ENCODE measurements at regions not wholly inside any gene's neighbourhood (a gene's known extent, or its start where the extent isn't known, plus 50 kb on each side); places are given as distances from the start of the nearest gene placed in this dataset.

DNA sequence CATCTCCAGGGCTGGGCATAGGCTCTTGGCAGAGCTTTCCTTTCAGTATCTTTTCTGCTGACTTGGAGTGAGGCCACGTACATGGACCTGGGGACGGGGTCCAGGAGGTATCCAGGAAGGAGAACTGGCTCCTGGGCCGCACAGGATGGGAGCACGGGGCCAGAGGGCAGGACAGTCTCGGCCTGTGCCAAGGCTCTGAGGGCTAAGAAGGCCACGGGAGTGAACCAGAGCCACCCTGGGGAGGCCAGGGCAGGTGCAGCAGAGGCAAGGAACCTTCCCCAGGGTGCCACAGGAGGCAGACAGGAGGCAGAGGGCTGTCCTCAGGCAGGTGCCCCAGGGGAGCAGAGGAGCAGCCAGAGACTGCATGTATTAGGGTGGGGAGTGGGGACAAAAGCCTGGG, 50.3 kb downstream of the PLXNA1 start:
- no peak for DNase-seq (ENCODE audit: low spot score)

- no peak for DNase-seq (ENCODE audit: low spot score)
Measured at GRCh38 chr3:127033786-127034185, 50.9 kb downstream of the PLXNA1 start.

- no peak for DNase-seq (ENCODE audit: low spot score)
Measured at GRCh38 chr3:127034195-127034989, 51.5 kb downstream of the PLXNA1 start.

DNA sequence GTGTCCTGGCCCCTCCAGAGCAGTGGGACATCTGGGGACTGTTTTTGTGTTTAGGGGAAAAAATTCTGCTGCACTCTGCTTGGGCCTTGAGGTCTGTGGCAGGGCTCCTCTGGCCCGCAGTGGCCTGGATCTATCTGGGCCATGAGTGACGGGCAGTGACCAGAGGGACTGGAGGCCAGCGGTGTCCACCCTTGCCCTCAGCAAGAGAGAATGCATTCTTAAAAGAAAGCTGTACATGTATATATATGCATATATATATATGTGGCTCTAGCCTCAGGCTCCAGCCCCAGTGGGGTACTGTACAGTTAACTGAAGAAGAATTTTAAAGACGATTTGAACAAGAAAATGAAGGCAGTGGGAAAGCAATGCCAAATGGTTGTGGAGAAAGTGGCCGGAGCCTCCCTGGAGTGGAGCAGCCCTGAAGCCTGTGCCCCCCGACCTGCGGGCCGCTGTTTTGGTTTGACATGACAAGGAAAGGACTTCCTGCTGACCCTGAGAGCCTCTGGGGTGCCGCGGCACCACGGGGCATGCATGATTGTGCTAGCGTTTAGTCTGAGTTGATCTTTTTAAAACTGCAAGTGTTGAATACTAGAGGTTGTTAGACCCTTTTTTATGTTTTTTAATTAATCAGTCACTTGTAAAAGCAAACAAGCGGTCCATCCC, 52.2 kb downstream of the PLXNA1 start:
- DNase-seq (ENCODE audit: low spot score) = no peak

DNA sequence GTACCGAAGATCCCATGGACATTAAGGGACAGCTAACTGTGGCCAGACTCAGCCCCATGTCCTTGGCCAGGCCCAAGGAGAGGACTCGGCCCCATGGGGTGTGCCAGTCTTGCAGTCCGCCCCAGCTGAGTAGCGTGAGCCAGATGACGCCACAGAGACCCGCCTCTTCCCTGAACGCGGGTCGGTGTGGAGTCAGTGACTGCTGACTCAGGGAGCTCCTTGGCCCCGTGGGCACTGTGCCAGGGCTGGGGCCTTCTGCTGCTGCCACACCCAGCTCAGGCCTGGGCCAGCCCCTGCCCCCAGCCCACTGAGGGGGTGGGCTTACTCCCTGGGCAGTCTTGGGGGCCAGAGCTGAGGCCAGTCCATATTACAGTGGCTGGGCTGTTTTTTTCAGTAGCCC, 52.8 kb downstream of the PLXNA1 start:
- DNase-seq (ENCODE audit: low spot score) = peak; percentile 88

DNA sequence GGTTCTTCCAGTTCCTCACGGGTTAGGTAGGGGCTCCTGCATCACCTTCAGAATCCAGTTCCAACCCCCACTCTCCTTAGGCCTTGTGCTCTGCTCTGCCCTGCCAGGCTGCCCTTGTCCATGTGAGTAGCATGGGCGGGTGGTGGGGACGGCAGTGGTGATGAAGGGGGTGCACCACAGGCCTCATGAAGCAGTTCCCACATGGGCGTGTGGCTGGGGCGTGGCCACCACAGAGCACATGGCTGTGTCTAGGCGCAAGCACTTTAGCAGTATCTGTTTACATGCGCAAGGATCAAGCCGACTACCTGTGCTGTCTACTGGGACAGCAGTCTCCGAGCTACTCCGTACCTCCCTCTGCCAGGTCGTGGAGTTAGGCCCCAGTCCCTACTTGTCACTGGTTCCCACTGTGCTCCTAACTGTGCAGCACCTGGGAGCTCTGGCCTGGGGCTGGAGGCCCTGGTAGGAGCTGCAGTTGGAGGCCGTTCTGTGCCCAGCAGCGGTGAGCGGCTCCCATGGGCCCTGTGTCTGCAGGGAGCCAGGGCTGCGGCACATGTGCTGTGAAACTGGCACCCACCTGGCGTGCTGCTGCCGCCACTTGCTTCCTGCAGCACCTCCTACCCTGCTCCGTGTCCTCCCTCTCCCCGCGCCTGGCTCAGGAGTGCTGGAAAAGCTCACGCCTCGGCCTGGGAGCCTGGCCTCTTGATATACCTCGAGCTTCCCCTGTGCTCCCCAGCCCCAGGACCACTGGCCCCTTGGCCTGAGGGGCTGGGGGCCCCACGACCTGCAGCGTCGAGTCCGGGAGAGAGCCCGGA, 53.5 kb downstream of the PLXNA1 start:
- DNase-seq (ENCODE audit: low spot score) = no peak

DNA sequence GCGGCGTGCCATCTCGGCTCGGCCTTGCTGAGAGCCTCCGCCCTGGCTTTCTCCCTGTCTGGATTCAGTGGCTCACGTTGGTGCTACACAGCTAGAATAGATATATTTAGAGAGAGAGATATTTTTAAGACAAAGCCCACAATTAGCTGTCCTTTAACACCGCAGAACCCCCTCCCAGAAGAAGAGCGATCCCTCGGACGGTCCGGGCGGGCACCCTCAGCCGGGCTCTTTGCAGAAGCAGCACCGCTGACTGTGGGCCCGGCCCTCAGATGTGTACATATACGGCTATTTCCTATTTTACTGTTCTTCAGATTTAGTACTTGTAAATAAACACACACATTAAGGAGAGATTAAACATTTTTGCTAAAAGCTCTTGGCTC, 54.1 kb downstream of the PLXNA1 start:
- DNase-seq (ENCODE audit: low spot score) = no peak

DNA sequence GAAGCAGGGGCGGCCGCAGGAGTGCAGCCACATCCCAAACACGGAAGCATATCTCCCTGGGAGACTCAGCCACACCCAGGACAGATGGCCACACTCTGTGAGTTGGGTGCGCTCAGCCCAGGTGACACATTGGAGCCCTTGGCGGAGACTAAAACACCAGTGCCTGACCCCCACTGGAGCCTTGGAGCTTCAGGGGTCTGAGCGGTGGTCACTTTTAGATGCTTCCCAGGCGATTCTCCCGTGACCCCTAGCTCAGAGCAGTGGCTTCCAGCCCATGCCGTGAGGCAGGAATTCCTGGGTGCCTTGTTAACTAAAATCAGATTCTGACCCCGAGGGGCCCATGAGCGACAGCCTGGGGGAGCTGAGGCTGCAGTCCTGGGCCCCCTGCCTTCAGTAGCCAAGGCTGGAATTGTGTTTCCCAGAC, 54.5 kb downstream of the PLXNA1 start:
- no peak for DNase-seq (ENCODE audit: low spot score)

DNA sequence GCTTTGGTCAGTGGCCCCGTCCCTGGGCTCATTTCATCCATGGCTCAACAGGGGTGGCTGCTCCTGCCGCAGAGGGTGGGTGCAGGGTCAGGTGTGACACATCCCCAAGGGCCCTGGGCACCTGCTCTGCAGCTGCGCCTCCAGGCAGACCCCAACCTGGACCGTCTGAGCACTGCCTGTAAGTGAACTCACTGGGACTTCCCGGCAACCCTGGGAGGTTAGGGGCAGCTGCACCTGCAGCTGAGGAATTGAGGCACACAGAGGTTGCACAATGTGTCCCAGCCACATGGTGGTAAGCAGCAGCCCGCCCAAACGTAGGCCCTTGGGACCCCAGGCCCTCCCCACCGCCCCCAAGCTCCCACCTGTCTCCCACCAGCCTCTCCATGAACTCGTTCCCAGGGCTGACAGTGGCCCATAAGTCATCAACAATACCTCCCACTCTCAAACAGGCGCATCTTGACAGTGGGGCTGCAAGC, 55.1 kb downstream of the PLXNA1 start:
- no peak for DNase-seq (ENCODE audit: low spot score)

GRCh38 chr3:127038466-127038865, 55.6 kb downstream of the PLXNA1 start:
- DNase-seq (ENCODE audit: low spot score) = no peak

GRCh38 chr3:127038923-127039581, 56.1 kb downstream of the PLXNA1 start:
- DNase-seq (ENCODE audit: low spot score) = no peak

DNA sequence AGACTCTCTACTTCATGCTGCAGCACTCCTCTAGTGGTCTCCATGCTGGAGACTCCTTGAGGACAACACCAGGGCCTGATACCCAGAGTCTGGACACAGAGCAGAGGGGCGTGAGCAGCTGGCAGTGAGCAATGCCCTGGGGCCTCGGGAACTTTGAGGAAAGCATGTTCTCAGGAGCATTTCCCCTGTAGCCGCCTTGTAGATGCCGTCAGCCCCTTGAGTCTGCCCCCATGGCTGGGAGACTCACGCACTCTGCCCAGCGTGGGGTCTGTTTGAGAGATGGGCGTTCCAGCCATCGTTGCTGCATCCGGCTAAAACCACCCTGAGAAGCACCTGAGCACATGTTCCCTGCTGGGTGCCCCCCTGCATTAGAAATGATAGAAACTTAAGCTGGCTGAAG, 56.8 kb downstream of the PLXNA1 start:
- no peak for DNase-seq (ENCODE audit: low spot score)

GRCh38 chr3:127040216-127040615, 57.3 kb downstream of the PLXNA1 start:
- no peak for DNase-seq (ENCODE audit: low spot score)

DNA sequence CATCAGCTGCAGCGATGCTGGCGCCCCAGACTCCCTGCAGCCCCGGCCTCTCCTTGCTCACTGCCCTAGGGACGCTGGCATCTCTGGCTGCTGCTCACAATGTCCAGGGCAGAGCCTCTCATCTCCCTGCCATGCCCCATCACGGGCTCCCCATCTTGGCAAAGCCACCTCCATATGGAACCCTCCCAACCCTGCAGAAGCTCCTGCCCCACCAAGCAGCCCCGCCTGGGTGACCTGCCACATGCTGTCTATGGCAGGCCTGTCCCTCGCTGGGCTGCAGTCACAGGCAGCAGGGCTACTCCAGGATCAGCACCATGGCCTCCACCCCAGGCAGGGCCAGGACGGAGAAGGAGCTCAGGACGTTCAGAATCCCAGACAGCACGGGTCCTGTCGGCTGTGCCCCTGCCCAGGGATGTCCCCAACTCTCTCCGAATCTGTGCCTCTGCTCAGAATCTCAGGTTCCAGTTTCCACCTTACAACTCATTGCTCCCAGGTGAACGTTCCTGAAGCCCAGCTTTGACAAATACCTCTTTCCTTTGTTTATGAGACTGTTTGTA, 58.4 kb downstream of the PLXNA1 start:
- no peak for DNase-seq (ENCODE audit: low spot score)

- DNase-seq (ENCODE audit: low spot score) = no peak
Measured at GRCh38 chr3:127041933-127042332, 59.0 kb downstream of the PLXNA1 start.

- no peak for DNase-seq (ENCODE audit: low spot score)
Measured at GRCh38 chr3:127042634-127043033, 59.7 kb downstream of the PLXNA1 start.

GRCh38 chr3:127043041-127043641, 60.2 kb downstream of the PLXNA1 start:
- no peak for DNase-seq (ENCODE audit: low spot score)

- DNase-seq (ENCODE audit: low spot score) = no peak
Measured at GRCh38 chr3:127043731-127044510, 61.0 kb downstream of the PLXNA1 start.

DNA sequence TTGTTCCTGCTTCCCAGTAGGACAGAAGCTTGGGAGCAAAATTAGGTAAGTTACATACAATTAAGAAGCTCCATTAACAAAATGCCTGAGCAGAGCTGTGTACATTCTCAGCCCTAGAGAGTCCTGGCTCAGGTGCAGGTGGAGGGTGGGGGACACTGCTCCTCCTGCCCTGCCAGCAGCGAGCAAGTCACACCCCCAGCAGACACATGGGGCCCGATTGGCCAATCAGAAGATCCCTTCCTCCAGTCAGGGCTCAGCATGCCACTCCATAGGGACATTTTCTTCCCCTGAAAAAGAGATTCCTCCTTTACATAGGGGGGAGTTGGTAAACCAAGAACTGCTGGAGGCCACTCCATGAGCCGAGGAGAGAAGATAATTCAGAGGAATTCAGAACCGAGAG, 62.1 kb downstream of the PLXNA1 start:
- peak; percentile 31 for DNase-seq (ENCODE audit: low spot score)

DNA sequence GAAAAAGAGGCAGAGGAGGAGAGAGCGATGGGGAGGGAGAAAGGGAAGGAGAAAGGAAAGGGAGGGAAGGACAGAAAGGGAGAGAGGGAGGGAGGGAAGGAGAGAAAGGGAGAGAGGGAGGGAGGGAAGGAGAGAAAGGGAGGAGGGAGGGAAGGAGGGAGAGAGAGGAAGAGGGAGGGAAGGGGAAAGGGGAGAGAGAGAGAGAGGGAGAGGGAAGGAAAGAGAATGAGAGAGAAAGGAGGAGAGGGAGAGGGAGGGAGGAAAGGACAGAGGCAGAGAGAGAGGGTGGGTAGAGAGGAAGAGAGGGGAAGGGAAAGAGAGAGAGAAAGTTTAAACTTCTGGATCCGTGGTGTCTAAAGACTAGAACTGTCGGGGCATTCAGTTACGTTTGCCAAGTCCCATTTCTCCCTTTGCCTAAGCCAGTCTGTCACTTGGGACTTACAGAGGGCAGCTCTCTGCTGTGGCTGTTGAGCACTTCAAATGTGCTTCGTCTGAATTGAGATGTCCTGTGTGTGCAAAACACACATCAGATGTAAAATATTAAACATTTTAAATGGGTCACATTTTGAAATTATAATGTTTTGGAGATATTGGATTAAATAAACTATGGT, 62.6 kb downstream of the PLXNA1 start:
- DNase-seq (ENCODE audit: low spot score) = no peak
